Suprapubic skin (tissue), 4 donors: ENCODE measurements at regions not wholly inside any gene's neighbourhood (a gene's known extent, or its start where the extent isn't known, plus 50 kb on each side); places are given as distances from the start of the nearest gene placed in this dataset.

ENCODE experiments used
- EP300 ChIP-seq: sonication (generic); formaldehyde crosslinking; IDR thresholded peaks from one replicate; pipeline ENCODE4 v1.6.1; 2017; ENCODE audit warnings: antibody characterized with exemption
- POLR2A ChIP-seq, 2 donors: fragments of 450-650 bp; IDR thresholded peaks; one replicate each; pipeline ENCODE4 v1.6.1; 2017; ENCODE audit warnings: antibody characterized with exemption in 2 of 2, mild to moderate bottlenecking in 2 of 2, moderate library complexity in 2 of 2
- POLR2AphosphoS5 ChIP-seq, 3 donors: sonication (generic); formaldehyde crosslinking; IDR thresholded peaks; one replicate each; pipeline ENCODE4 v1.6.1; 2017; ENCODE audit warnings: antibody characterized with exemption in 3 of 3
- TF ChIP-seq, protein P1 (sequence below), 2 donors: fragments of 200-600 bp in 1 of 2; fragments of 450-650 bp in 1 of 2; sonication (generic) in 1 of 2; IDR thresholded peaks; one replicate each; pipeline ENCODE4 v1.5.1; 2016 to 2019; ENCODE audit warnings: antibody characterized with exemption in 2 of 2, mild to moderate bottlenecking in 1 of 2, moderate library complexity in 1 of 2

GRCh38 chr15:47383801-47384200, 333.5 kb upstream of the SEMA6D start:
- TF ChIP-seq, protein P1, sequence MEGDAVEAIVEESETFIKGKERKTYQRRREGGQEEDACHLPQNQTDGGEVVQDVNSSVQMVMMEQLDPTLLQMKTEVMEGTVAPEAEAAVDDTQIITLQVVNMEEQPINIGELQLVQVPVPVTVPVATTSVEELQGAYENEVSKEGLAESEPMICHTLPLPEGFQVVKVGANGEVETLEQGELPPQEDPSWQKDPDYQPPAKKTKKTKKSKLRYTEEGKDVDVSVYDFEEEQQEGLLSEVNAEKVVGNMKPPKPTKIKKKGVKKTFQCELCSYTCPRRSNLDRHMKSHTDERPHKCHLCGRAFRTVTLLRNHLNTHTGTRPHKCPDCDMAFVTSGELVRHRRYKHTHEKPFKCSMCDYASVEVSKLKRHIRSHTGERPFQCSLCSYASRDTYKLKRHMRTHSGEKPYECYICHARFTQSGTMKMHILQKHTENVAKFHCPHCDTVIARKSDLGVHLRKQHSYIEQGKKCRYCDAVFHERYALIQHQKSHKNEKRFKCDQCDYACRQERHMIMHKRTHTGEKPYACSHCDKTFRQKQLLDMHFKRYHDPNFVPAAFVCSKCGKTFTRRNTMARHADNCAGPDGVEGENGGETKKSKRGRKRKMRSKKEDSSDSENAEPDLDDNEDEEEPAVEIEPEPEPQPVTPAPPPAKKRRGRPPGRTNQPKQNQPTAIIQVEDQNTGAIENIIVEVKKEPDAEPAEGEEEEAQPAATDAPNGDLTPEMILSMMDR (IDR thresholded peaks at IDR 0.05) = no peak
- no peak for TF ChIP-seq POLR2A (IDR thresholded peaks at IDR 0.05)
- no peak for TF ChIP-seq EP300
- no peak for TF ChIP-seq POLR2AphosphoS5 (IDR thresholded peaks at IDR 0.05)
